AG09309 (cell line): ENCODE measurements at regions not wholly inside any gene's neighbourhood (a gene's known extent, or its start where the extent isn't known, plus 50 kb on each side); places are given as distances from the start of the nearest gene placed in this dataset.

ENCODE experiments used
- DNase-seq: peaks from one replicate; pipeline ENCODE4 v3.0.0-alpha.2; 2010; ENCODE audit warnings: low read depth
- H3K4me3 ChIP-seq: 2 replicates; pipeline ENCODE4 v1.5.1; 2011; ENCODE audit warnings: mild to moderate bottlenecking, low read depth, low read length, moderate library complexity; ENCODE audit not compliant: control insufficient read depth
- TF ChIP-seq, protein P1 (sequence below): IDR thresholded peaks from 2 replicates; pipeline ENCODE4 v1.5.1; 2011; ENCODE audit warnings: mild to moderate bottlenecking, low read depth, low read length, inconsistent platforms; ENCODE audit not compliant: insufficient read depth, control insufficient read depth; ENCODE audit errors: missing control alignments

DNA sequence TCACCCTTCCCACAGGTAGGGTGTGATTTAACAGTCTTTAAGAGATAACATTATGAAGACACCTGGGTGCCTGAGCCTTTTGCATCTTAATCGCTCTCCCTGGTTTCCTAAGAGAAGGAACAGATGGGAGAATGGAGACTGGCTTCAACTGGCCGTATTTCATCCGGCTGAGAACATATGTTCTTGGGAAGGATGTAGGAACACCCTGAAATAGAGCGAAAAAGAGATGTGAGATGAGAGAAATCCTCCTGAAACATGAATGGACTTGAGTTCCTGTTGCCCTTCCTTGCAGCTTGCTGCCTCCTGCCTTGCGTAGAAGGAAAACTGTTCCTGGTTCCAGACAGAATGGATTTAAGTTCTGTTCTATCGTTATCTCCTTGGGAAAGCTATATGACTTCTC is 385.4 kb upstream of the RBFOX1 start:
- no peak overlapping the region for H3K4me3 ChIP-seq
- TF ChIP-seq, protein P1, sequence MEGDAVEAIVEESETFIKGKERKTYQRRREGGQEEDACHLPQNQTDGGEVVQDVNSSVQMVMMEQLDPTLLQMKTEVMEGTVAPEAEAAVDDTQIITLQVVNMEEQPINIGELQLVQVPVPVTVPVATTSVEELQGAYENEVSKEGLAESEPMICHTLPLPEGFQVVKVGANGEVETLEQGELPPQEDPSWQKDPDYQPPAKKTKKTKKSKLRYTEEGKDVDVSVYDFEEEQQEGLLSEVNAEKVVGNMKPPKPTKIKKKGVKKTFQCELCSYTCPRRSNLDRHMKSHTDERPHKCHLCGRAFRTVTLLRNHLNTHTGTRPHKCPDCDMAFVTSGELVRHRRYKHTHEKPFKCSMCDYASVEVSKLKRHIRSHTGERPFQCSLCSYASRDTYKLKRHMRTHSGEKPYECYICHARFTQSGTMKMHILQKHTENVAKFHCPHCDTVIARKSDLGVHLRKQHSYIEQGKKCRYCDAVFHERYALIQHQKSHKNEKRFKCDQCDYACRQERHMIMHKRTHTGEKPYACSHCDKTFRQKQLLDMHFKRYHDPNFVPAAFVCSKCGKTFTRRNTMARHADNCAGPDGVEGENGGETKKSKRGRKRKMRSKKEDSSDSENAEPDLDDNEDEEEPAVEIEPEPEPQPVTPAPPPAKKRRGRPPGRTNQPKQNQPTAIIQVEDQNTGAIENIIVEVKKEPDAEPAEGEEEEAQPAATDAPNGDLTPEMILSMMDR = no peak
- no peak for DNase-seq

DNA sequence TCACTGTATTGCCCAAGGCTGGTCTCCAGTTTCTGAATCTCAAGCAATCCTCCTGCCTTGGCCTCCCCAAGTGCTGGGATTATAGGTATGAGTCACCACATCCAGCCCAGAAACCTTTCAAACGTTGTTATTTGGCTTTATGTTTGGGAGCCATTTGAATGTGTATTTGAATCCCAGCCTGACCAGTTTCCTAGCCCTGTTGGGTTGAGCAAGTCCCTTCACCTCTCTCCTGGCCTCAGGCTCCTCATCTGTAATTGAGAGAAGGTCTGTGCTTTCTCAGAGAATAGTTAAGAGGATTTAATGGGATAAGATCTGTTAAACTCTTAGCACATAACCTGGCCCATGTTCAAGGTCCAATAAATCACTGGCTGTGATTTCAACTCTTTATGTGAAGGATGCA is 385.8 kb upstream of the RBFOX1 start:
- no peak for DNase-seq
- no peak overlapping the region for H3K4me3 ChIP-seq
- TF ChIP-seq, protein P1 = no peak

DNA sequence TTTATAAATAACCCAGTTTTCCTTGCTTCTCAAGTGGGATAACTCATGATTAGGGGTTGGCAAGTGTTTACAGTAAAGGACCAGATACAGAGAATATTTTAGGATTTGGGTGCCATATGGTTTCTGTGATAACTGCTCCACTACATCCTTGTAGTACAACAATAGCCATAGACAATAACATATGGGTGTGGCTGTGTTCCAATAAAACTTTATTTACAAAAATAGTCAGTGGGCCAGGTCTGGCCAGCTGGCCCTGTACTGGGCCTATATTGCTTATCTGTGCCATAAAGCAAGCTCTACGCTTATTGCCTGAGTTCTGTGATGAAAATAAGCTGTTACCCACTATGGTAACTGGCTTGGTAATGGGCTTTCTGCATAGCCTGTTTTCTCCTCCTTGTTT is 386.5 kb upstream of the RBFOX1 start:
- no peak for DNase-seq
- H3K4me3 ChIP-seq = no peak overlapping the region
- TF ChIP-seq, protein P1 = no peak

DNA sequence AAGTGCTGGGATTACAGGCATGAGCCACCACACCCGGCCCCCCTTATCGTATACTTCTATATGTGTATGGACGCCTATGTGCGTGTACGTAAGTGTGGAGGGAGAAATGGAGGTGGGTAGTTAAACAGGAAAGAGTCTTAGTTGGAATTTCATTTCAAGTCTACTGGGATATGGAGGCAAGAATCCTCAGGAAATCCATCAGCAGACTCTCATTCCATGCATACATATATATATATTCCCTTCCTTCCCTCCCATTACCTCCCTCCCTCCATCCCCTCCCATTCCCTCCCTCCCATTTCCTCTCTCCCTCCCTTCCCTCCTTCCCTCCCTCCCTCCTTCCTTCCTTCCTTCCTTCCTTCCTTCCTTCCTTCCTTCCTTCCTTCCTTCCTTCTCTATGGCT is 391.7 kb upstream of the RBFOX1 start:
- H3K4me3 ChIP-seq = no peak overlapping the region
- TF ChIP-seq, protein P1 = no peak
- no peak for DNase-seq

DNA sequence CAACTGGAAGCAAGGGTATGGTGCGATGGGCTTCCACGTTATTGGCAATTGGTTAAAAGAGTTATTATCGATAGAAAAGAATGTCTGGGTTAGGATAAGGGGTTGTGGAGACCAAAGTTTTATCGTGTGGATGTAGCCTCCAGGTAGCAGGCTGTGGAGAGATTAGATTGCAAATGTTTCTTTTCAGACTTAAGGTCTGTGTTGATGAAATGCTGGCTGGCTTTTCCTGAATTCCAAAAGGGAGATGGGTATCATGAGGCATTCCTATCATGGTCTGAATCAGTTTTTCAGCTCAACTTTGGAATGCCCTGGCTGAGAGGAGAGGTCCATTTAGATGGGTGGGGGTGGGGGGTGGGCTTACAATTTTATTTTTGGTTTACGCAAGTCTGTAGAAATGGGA is 395.0 kb upstream of the RBFOX1 start:
- H3K4me3 ChIP-seq = no peak overlapping the region
- DNase-seq = no peak
- TF ChIP-seq, protein P1 = no peak

DNA sequence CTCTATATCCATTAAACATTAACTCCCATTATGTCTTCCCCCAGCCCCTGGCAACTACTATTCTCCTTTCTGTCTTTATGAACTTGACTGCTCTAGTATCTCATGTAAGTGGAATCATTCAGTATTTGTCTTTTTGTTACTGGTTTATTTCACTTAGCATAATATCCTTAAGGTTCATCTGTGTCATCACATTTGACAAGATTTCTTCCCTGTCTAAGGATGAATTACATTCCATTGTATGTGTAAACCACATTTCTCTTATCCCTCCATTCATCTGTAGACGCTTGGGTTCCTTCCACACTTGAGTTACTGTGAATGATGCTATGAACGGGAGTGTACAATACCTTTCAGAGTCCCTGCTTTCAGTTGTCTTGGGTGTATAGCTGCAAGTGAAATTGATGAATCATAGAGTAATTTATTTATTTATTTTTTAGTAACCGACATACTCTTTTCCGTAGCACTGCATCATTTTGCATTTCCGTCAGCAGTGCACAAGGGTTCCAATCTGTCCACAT is 399.7 kb upstream of the RBFOX1 start:
- TF ChIP-seq, protein P1 = no peak
- no peak for DNase-seq
- no peak overlapping the region for H3K4me3 ChIP-seq

DNA sequence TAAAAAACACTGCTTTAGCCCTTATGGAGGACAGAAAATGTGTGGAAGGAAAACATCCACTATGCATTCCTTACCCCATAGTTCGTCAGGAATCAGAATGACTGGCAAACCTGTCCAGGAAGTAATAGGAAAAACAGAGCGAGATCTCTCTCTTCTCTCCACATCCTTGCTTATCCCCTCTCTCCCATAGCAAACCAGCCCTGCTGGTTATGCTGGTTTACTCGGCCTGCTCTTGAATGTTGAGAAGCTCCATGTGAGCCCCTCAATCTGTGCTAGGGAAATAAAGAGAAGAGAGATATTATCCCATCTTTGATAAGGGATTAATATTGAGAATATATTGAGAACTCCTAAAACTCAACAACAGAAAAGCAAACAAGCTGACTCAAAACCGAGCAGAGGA is 402.8 kb upstream of the RBFOX1 start:
- TF ChIP-seq, protein P1 = no peak
- DNase-seq = no peak
- H3K4me3 ChIP-seq = no peak overlapping the region
